HK-2 (cell line): ENCODE measurements at regions not wholly inside any gene's neighbourhood (a gene's known extent, or its start where the extent isn't known, plus 50 kb on each side); places are given as distances from the start of the nearest gene placed in this dataset.
"Not testable (repeated sequence)": the region's sequence is repeated elsewhere in the genome, so short reads cannot be mapped to it uniquely, and the experiment has no call there.

Experiments
- DNase-seq: peaks from one replicate; pipeline ENCODE4 v3.0.0-alpha.2; 2018; ENCODE audit not compliant: unreplicated experiment

DNA sequence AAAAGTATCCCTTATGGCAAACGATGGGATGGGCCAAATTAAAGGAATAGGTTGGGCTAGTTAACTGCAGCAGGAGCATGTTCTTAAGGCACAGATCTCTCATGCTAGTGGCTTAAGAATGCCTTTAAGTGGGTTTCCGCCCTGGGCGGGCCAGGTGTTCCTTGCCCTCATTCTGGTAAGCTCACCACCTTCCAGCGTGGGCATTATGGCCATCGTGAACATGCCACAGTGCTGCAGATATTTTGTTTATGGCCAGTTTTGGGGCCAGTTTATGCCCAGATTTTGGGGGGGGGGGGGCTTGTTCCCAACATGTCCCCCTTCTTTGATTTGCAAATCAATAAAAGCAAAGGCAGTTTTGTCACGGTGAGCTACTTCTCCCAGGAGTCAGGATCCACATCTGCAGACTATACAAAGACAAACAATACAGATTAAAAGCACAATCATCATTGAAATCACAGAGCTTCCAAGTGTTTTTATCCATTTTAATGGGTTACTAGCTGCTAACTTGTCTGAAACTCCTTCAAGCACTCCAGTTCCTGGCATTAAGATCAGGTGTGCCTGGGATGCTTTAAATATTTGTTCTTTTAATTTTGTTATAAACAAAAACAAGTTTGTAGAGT, 563.3 kb upstream of the MBL2 start:
- not testable (repeated sequence) for DNase-seq

GRCh38 chr10:53331460-53331859, 558.9 kb upstream of the MBL2 start:
- no peak for DNase-seq

DNA sequence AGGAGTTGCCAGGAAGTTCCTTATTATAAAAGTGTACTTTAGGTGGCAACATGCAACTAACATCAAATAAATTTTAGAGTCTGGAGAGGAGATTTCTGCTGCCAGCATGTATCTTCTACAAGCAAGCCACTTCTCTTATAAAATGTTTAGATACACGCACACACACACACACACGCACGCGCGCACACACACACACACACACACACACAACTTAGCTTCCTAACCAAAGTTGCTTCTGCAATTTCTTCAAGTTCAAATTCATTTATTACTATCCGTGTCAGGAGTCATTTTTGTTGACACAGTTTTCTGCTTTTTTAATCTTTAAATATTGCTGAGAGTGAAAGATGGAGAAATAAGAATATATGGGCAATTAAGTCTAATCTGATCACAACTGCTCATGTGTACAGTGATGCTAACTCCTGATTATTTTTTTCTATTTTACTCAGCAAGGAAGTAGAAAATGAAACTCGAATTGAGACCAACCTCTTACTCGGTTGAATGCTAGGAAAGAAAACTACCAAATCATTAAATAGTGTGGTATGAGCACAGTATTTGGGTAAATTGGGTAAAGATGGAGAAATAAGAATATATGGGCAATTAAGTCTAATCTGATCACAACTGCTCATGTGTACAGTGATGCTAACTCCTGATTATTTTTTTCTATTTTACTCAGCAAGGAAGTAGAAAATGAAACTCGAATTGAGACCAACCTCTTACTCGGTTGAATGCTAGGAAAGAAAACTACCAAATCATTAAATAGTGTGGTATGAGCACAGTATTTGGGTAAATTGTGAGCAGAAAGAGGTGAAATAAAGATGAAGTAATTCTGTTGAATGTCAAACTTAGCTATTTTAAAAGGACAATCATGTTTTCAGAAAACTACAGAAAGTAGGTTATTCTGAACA, 554.1 kb upstream of the MBL2 start:
- DNase-seq, result not testable (repeated sequence)

GRCh38 chr10:53325066-53325465, 552.5 kb upstream of the MBL2 start:
- DNase-seq, result no peak

GRCh38 chr10:53315709-53316108, 543.1 kb upstream of the MBL2 start:
- no peak for DNase-seq

- peak; percentile 60 for DNase-seq
Measured at GRCh38 chr10:53314876-53315275, 542.3 kb upstream of the MBL2 start.

GRCh38 chr10:53298443-53298842, 525.9 kb upstream of the MBL2 start:
- no peak for DNase-seq

DNA sequence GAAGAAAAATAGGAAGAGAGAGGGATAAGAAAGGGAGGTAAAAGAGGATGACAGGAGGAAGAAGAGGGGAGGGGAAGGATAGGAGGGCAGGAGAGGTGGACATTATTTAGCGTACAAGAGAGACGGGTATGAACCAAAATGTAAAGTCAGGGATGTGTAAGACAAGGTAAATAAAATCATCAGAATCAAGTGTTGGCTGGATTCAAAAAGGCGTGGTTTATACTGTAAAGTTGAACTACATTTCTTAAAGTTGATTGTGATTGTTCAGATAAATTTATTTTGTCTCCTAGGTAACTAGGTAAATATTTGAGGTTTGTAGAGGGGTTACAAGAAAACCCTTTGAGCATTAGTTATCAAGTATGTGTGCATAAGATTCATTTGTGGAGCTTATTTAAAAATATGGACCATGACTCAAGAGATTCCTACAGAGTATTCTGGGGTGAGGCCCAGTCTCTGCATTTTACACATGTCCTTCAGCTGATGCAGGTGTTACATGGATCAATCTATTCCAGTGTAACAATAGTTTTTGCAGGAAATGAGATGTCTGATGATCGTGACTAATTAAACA, 512.1 kb upstream of the MBL2 start:
- no peak for DNase-seq

- no peak for DNase-seq
Measured at GRCh38 chr10:53276797-53277196, 504.2 kb upstream of the MBL2 start.

- no peak for DNase-seq
Measured at GRCh38 chr10:53269482-53269881, 496.9 kb upstream of the MBL2 start.

- no peak for DNase-seq
Measured at GRCh38 chr10:53260213-53260612, 487.6 kb upstream of the MBL2 start.

DNA sequence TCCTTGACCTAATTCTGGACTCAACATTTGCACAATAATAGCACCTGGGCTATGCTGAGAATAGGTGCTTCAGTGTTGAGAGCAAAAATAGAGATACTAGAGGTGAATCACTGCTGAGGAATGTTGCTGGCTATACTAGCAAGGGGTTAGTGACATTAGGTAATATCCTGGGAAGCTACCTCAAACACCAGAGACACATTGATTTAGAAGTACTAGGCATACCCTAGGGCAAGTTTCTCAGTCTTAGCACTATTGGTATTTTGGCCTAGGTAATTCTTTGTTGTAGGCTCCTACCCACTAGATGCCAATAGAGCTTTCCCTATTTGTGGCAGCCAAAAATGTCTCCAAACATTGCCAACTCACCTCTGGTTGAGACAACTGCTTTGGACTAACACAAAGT, 484.0 kb upstream of the MBL2 start:
- DNase-seq, result peak; percentile 2

DNA sequence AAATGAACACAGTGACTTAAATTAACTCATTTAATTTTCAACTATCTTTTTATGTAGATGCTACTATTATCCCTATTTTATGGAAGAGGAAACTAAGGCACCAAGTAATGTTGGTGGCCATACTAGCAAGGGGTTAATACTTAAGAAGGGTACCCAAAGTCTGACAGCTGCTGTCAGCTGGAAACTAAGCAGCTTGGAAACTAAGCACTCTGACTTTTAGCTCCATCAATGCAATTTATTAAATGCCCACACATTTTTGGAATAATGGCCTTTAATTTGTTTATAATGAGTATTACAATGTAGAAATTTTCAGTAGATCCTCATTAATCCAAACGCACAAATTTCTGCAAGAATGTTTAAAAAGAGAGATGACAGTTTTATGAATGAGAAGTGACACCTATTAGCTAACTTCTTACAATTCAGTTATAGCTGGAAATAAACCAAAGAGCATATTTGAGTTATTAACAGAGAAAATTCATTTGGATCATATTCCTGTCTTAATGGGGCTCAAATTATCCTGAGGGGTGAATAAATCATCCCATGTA, 483.1 kb upstream of the MBL2 start:
- DNase-seq, result no peak

- DNase-seq, result no peak
Measured at GRCh38 chr10:53253221-53253620, 480.6 kb upstream of the MBL2 start.

GRCh38 chr10:53239873-53240272, 467.3 kb upstream of the MBL2 start:
- no peak for DNase-seq

DNA sequence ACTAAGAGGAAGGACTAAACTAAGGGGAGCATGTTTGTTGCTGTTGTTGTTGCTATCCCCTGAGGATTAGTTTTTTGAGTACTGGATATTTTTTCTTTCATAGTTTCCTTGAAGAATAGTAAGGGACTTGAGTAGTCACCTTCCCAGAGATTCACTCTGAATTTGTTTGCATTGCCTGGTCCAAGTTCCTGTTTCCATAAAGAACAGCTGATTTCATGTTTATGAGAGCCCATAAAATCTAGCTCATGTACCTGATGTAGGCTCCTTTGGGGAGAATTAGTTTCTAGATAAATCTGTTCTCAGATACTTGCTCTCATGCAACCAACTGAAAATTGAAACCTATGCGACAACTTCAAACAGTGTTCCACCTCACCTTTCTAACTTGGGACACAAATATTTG, 464.4 kb upstream of the MBL2 start:
- no peak for DNase-seq

DNA sequence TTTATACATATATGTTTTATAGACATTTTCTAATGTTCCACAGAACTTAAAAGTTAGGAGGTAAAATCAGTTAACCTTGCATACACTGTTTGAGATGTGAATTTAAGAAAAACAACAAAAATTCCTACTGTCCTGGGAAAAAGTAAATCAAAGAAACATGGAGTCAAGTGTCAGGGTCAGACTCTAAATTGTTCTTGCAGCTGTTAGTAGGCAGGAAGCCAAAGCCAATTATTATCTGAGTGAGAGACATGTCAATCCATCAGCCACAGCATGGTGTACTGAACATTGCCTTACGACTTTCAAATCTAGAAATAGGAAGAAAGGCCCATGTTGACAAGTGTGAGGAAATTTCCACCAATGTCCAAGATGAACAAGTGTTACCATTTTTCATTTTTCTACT, 461.2 kb upstream of the MBL2 start:
- DNase-seq, result no peak

DNA sequence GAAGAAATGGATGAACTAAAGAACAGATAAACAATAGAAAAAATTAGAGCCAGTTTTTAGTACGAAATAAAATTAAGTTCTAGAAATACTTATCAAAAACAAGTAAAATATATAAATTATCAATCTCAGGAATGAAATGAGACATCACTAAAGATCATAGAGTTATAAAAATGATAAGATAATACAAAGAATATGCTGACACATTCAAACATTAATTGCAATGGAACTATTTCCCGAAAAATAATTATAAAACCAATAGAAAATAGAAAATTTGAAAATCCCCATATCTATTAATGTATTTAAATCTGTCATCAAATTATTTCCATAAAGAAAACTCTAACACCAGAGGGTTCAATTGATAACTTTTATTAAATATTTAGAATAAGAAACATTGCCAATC, 458.1 kb upstream of the MBL2 start:
- DNase-seq, result no peak

- no peak for DNase-seq
Measured at GRCh38 chr10:53223851-53224250, 451.3 kb upstream of the MBL2 start.

GRCh38 chr10:53222806-53223205, 450.2 kb upstream of the MBL2 start:
- no peak for DNase-seq

GRCh38 chr10:53209944-53210611, 437.5 kb upstream of the MBL2 start:
- no peak for DNase-seq

DNA sequence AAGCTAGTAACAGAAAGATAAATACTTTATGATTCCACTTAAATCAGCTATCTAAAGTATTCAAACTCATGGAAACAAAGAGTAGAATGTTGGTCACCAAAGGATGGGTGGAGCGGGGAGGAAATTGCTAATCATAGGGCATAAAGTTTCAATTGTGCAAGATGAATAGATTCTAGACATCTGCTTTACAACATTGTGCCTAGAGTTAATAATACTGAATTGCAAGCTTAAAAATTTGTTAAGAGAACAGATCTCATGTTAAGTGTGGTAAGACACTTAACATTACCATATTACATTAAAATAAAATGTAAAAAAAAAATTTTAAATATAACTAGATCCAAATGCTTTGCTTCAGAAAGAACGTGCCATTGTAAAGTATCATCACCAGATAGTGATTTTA, 411.1 kb upstream of the MBL2 start:
- DNase-seq, result no peak
